OCI-LY7 (cell line): ENCODE measurements at regions not wholly inside any gene's neighbourhood (a gene's known extent, or its start where the extent isn't known, plus 50 kb on each side); places are given as distances from the start of the nearest gene placed in this dataset.

Experiments
- CTCF ChIP-seq: fragments of 200-600 bp; sonication (generic); conservative IDR thresholded peaks from 2 replicates; pipeline ENCODE4 v1.5.1; 2014; ENCODE audit warnings: mild to moderate bottlenecking, antibody characterized with exemption, low read length, moderate library complexity, mixed read lengths
- EZH2phosphoT487 ChIP-seq: fragments of 200-600 bp; sonication (generic); IDR thresholded peaks from 2 replicates; pipeline ENCODE4 v1.6.1; 2018; ENCODE audit warnings: low read depth, borderline replicate concordance, mild to moderate bottlenecking, mixed run types, antibody characterized with exemption, low read length, moderate library complexity, mixed read lengths

DNA sequence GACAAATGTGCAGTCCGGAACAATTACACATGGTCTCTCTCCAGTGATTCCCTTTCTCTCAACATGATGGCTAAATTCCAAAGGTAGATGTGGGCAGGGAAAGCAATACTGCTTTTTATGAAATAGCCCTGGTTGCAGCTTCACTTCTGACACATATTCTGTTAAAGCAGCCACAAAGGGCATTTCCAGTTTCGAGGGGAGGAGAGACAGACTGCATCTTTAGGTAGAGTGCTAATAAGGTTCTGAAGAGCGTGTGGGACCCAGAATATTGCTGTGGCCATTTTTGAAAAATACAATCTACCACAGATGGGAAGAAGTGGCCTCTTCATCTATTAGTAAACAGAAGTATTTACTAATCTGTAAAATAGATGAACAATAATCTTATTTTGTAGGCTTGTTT is 139.3 kb upstream of the PEX5L start:
- TF ChIP-seq CTCF (no peak), EZH2phosphoT487 (no peak)
